ENCODE measurements at regions not wholly inside any gene's neighbourhood (a gene's known extent, or its start where the extent isn't known, plus 50 kb on each side); places are given as distances from the start of the nearest gene placed in this dataset.

DNA sequence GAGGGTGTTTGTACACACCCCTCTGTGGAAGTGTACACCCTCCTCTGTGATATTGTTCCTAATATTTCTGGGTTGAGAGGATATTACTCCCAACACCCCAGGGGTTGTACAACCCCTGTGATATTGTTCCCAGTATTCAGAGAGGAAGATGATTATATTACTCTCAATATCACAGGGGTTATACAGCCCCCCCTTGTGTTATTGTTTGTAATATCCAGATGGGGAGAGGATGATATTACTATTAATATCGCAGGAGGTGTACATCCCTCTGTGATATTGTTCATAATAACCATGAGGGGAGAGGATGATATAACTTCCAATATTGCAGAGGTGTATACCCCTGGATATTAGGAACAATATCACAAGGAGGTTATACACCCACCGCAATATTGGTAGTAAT lies 566.1 kb upstream of the MIS18BP1 start:
- Histone ChIP-seq H3K4me1 (replicated peaks in 1 of 4; ENCODE audit: control insufficient read depth in 3 of 4, insufficient read depth in 4 of 4, low read length in 3 of 4) (no peaks in the 10 kb centered on the region), H2BK5ac (ENCODE audit: low read depth, low read length) (no peak overlapping the region), H4K91ac (replicated peaks; ENCODE audit: insufficient read length, low read length) (no peak overlapping the region), H2BK120ac (replicated peaks; ENCODE audit: low read depth, low read length) (no peak overlapping the region), H2BK15ac (ENCODE audit: low read length) (no peak overlapping the region), H4K20me1 (replicated peaks in 1 of 2; ENCODE audit: control insufficient read depth in 1 of 2, insufficient read depth in 2 of 2, low read length in 2 of 2) (no peaks in the 10 kb centered on the region), H3K27ac (ENCODE audit: low read depth, low read length) (no peak overlapping the region), H4K8ac (ENCODE audit: extremely low read depth, insufficient read depth, low read length) (no peak overlapping the region), H3K9ac (replicated peaks in 1 of 4; ENCODE audit: extremely low read depth in 1 of 4, low read depth in 3 of 4, low read length in 3 of 4) (no peak overlapping the region), H2AK5ac (ENCODE audit: low read depth, low read length) (no peak overlapping the region), H3K23me2 (ENCODE audit: low read depth, low read length) (no peaks in the 10 kb centered on the region), H3K56ac (replicated peaks; ENCODE audit: insufficient read length, low read depth, low read length) (no peak overlapping the region), H3K27me3 (replicated peaks in 1 of 4; ENCODE audit: control insufficient read depth in 3 of 4, extremely low read depth in 1 of 4, insufficient read depth in 3 of 4, low read length in 3 of 4) (no peaks in the 10 kb centered on the region), H3K18ac (ENCODE audit: extremely low read depth, low read length) (no peak overlapping the region), H4K5ac (ENCODE audit: insufficient read length, low read depth, low read length) (no peak overlapping the region), H2BK12ac (ENCODE audit: low read depth, low read length) (no peak overlapping the region), H3K14ac (ENCODE audit: insufficient read length) (no peak overlapping the region), H3K36me3 (ENCODE audit: control insufficient read depth in 2 of 4, insufficient read depth in 4 of 4, low read length in 3 of 4) (no peaks in the 10 kb centered on the region), H3K23ac (ENCODE audit: insufficient read length) (no peak overlapping the region), H2BK20ac (ENCODE audit: low read length) (no peak overlapping the region), H3K79me1 (ENCODE audit: low read depth, low read length) (no peaks in the 10 kb centered on the region), H3K9me3 (ENCODE audit: insufficient read depth in 2 of 2, low read depth in 1 of 2, low read length in 1 of 2) (no peaks in the 10 kb centered on the region), H3K79me2 (ENCODE audit: control insufficient read depth in 1 of 2, insufficient read depth in 2 of 2, low read length in 2 of 2) (no peaks in the 10 kb centered on the region), H3K4me2 (ENCODE audit: insufficient read depth in 1 of 2, low read depth in 2 of 2, low read length in 2 of 2) (no peak overlapping the region), H2AFZ (ENCODE audit: low read length) (no peak overlapping the region), H3K4me3 (ENCODE audit: extremely low read depth in 1 of 4, insufficient read depth in 2 of 4, low read depth in 3 of 4, low read length in 4 of 4) (no peak overlapping the region), H3K4ac (replicated peaks; ENCODE audit: insufficient read length, low read depth, low read length) (no peak overlapping the region)
- no peak for FAIRE-seq
- POLR2A ChIA-PET (ENCODE audit: partially characterized antibody): no interaction called here
- 93% methylated on average over 2 of the region's 2 CpGs; no CpG with 5 or more reads in 1 of the 2 experiments for WGBS, 2 experiments (ENCODE audit: extremely low coverage in 1 of 2, insufficient coverage in 1 of 2, insufficient read length in 1 of 2, insufficient replicate concordance in 2 of 2, low coverage in 1 of 2, low lambda C conversion rate in 2 of 2, missing lambda C conversion rate in 1 of 2)
- CTCF ChIA-PET (ENCODE audit: partially characterized antibody): no interaction called here
- DNase-seq (ENCODE audit: low read depth in 1 of 2, low spot score in 2 of 2): no peak
- no peak for TF ChIP-seq PHF8 (conservative IDR thresholded peaks at IDR 0.05; ENCODE audit: low read depth, low read length)

All from H1 (cell line).